ENCODE measurements at regions not wholly inside any gene's neighbourhood (a gene's known extent, or its start where the extent isn't known, plus 50 kb on each side); places are given as distances from the start of the nearest gene placed in this dataset.

- no peak for DNase-seq
Measured at GRCh38 chr2:111628221-111628620, 255.8 kb downstream of the ANAPC1 start.

- no peak for DNase-seq
Measured at GRCh38 chr2:111629983-111630382, 254.0 kb downstream of the ANAPC1 start.

- no peak for DNase-seq
Measured at GRCh38 chr2:111632661-111633060, 251.3 kb downstream of the ANAPC1 start.

- no peak for DNase-seq
Measured at GRCh38 chr2:111633189-111633588, 250.8 kb downstream of the ANAPC1 start.

GRCh38 chr2:111633643-111634042, 250.3 kb downstream of the ANAPC1 start:
- DNase-seq: no peak

GRCh38 chr2:111634050-111634794, 249.8 kb downstream of the ANAPC1 start:
- no peak for DNase-seq

GRCh38 chr2:111634995-111635538, 248.9 kb downstream of the ANAPC1 start:
- no peak for DNase-seq

- no peak for DNase-seq
Measured at GRCh38 chr2:111636905-111637304, 247.1 kb downstream of the ANAPC1 start.

- DNase-seq: no peak
Measured at GRCh38 chr2:111638274-111638877, 245.6 kb downstream of the ANAPC1 start.

GRCh38 chr2:111640480-111640879, 243.5 kb downstream of the ANAPC1 start:
- no peak for DNase-seq

DNA sequence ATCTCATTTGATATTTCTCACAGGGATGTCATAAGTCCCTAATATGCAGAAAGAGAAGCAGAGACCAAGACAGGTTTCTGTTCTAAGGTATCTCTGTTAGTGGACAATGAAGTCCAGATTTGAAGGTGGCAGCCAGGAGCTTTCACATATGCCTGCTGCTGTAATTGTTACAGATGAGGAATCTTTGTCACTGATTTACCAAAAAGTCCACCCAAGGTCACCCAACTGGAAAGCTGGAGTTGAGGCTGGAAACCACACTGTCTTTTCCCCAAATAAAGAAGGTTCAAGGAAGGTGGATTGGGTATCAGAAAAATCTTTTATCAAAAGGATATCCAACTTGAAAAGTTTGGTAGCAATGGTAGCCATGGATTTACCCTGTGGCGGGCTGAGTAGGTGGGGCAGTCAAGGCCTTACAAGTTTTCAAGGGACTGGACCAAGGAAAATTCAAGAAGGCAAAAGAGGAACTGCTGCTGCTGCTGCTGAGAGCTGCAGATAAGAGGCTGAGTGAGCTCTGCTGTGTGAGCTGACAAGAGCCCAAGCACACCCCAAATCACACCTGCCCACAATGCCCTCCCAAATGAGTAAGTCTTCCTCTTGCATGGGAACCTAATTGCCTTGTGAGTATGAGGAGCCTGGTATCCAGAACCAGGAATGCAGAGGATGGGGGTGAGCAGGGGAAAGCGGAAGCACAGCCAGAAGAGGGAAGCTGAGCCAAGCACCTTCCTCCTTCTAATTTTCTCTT, 241.2 kb downstream of the ANAPC1 start:
- no peak for DNase-seq

- no peak for DNase-seq
Measured at GRCh38 chr2:111643759-111644158, 240.2 kb downstream of the ANAPC1 start.

DNA sequence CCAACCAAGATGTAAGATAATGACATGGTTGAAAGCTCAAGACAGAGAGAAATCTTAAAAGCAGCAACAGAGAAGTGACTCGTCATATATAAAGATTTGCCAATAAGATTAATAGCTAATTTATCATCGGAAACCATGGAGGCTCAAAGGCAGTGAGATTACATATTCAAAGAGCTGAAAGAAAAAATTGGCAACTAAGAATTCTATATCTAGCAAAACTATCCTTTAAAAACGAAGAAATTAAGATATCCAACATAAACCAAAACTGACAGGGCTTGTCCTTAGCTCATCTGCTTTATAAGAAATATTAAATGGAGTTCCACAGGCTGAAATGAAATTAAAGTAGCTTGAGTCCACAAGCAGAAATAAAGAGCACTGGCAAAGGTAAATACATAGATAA, 236.6 kb downstream of the ANAPC1 start:
- DNase-seq: no peak

DNA sequence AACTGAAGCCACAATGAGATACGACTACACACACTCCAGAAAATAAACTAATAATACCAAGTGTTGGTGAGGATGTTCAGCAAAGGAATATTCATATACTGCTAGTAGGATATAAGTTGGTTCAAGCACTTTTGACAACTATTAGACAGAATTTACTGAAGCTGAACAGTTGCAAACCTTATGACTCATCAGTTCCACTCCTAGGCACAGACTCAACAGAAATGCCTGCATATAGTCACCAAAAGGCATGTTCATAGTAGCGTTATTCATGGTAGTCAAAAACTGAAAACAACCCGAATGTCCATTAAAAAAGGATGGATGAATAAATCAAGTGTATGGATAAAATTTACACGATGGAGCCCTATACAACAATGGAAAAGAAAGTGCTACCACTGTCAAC, 232.0 kb downstream of the ANAPC1 start:
- no peak for DNase-seq

- no peak for DNase-seq
Measured at GRCh38 chr2:111652681-111653080, 231.3 kb downstream of the ANAPC1 start.

- no peak for DNase-seq
Measured at GRCh38 chr2:111653103-111653624, 230.8 kb downstream of the ANAPC1 start.

DNA sequence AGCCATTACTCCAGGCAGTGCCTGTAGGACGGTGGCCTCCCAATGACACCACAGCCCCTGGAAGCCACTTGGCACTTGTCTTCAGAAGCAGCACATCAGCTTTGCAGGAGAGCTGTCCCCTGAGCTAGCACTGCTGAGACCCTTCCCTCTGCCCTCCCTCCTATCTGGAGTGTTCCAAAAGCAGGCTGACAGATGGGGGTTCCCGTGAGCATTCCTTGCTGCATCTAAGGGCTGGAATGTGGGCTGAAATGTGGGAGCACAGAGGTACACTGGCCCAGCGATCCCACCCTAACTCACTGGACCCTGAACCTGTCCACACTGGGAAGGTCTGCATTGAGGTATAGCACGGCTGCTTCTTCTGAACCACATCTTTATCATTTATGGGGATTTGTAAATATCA, 230.1 kb downstream of the ANAPC1 start:
- DNase-seq: no peak

DNA sequence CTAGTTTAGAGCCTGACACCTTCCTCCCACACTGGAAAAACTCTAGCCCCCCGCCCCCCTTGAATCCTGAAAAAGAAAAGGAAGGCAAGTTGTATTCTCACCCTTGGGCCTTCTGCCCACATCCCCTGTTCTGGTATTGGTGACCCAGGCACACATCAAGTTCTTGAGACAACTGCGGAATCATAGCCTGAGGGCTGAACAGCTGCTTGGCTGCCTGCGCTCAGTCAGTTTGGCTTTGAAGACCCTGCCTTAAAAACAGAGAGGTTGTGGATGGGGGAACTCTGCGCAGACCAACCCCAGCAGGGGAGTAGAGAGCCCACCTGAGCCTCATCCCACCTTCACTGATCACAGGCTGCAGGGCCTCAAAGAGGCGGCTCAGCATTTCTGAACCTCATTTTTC, 229.2 kb downstream of the ANAPC1 start:
- no peak for DNase-seq

GRCh38 chr2:111656436-111656835, 227.6 kb downstream of the ANAPC1 start:
- no peak for DNase-seq

GRCh38 chr2:111656894-111657293, 227.1 kb downstream of the ANAPC1 start:
- no peak for DNase-seq

- DNase-seq: no peak
Measured at GRCh38 chr2:111657351-111657975, 226.5 kb downstream of the ANAPC1 start.

GRCh38 chr2:111659361-111660333, 224.3 kb downstream of the ANAPC1 start:
- no peak for DNase-seq

Measured in retina (tissue), 1 donor.